DND-41 (cell line): ENCODE measurements at regions not wholly inside any gene's neighbourhood (a gene's known extent, or its start where the extent isn't known, plus 50 kb on each side); places are given as distances from the start of the nearest gene placed in this dataset.
"Not testable (repeated sequence)": the region's sequence is repeated elsewhere in the genome, so short reads cannot be mapped to it uniquely, and the experiment has no call there.

Experiments used
- CTCF ChIP-seq: IDR thresholded peaks from 2 replicates; pipeline ENCODE4 v1.5.1; 2012; ENCODE audit warnings: borderline replicate concordance, low read length, moderate library complexity, mild to moderate bottlenecking; ENCODE audit not compliant: poor library complexity, severe bottlenecking; ENCODE audit errors: extremely low read depth
- EZH2 ChIP-seq: IDR thresholded peaks from 3 replicates; pipeline ENCODE4 v1.6.1; 2012; ENCODE audit warnings: borderline replicate concordance, low read depth, mild to moderate bottlenecking, moderate library complexity, low read length, inconsistent platforms; ENCODE audit not compliant: severe bottlenecking

- TF ChIP-seq CTCF, EZH2: not testable (repeated sequence)
Measured at GRCh38 chr4:11643081-11643480, 214.4 kb upstream of the HS3ST1 start.
